Stimulated activated naive B cell treated with anti-CD40 and anti-IgM and Interleukin-4, amounts not matched to agents 10 μg/mL and 1 μg/mL and 100 μg/mL, for 72 hours (primary cell): ENCODE measurements at regions not wholly inside any gene's neighbourhood (a gene's known extent, or its start where the extent isn't known, plus 50 kb on each side); places are given as distances from the start of the nearest gene placed in this dataset.
"Not testable (repeated sequence)": the region's sequence is repeated elsewhere in the genome, so short reads cannot be mapped to it uniquely, and the experiment has no call there.

Source experiments
- ATAC-seq, 2 donors: fragments of 150-1000 bp; cut with Tn5 transposase; replicated peaks; 2 replicates each; pipeline ENCODE4 v1.10.0; 2021; ENCODE audit warnings: moderate library complexity in 1 of 2
- DNase-seq: peaks from one replicate; pipeline ENCODE4 v3.0.0; 2021
- H3K27ac Mint-ChIP-seq: one replicate; pipeline ENCODE4 v1.8.0; 2022; ENCODE audit warnings: mild to moderate bottlenecking, mixed read lengths
- H3K27me3 Mint-ChIP-seq, 2 donors: one replicate each; pipeline ENCODE4 v1.8.0; 2022; ENCODE audit warnings: mixed read lengths in 2 of 2
- H3K36me3 Mint-ChIP-seq, 2 donors: one replicate each; pipeline ENCODE4 v1.8.0; 2022; ENCODE audit warnings: mixed read lengths in 2 of 2, mild to moderate bottlenecking in 1 of 2
- H3K4me1 Mint-ChIP-seq, 2 donors: one replicate each; pipeline ENCODE4 v1.8.0; 2022; ENCODE audit warnings: mixed read lengths in 2 of 2, mild to moderate bottlenecking in 1 of 2
- H3K4me3 Mint-ChIP-seq, 2 donors: one replicate each; pipeline ENCODE4 v1.8.0; 2022; ENCODE audit warnings: mild to moderate bottlenecking in 2 of 2, mixed read lengths in 2 of 2, moderate library complexity in 1 of 2
- H3K9me3 Mint-ChIP-seq, 2 donors: one replicate each; pipeline ENCODE4 v1.8.0; 2022; ENCODE audit warnings: mixed read lengths in 2 of 2, mild to moderate bottlenecking in 1 of 2

- DNase-seq (no peak), ATAC-seq (no peak)
- Mint-ChIP-seq H3K9me3 (peaks cover 4 to 5% of the 10 kb centered on the region in 2 donors), H3K4me3 (no peak overlapping the region), H3K4me1 (peaks cover 19 to 41% of the 10 kb centered on the region in 2 donors), H3K36me3 (no peaks in the 10 kb centered on the region), H3K27ac (no peak overlapping the region), H3K27me3 (peaks cover 8 to 13% of the 10 kb centered on the region in 2 donors)
Observed at GRCh38 chr1:94769551-94769950, 50.6 kb upstream of the SLC44A3 start.

DNA sequence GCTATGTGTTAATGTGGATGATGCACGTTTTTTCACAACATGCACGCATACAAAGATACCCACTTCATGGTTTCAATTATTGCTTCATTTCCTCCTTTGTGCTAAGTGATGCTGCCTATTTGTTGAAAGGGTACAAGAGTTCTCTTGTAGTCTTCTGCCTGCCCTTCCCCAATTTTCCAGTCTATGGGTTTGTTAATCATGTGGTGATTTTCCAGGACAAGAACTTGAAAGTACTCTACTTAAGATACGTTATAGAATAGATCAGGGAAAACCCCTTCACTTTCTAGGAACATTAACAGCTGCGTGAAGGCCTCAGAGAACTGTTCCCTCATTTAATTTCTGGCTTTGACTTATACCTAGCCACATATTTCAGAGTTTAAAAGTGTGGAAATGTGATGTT, 52.1 kb upstream of the SLC44A3 start:
- no peak overlapping the region for H3K4me3 Mint-ChIP-seq

DNA sequence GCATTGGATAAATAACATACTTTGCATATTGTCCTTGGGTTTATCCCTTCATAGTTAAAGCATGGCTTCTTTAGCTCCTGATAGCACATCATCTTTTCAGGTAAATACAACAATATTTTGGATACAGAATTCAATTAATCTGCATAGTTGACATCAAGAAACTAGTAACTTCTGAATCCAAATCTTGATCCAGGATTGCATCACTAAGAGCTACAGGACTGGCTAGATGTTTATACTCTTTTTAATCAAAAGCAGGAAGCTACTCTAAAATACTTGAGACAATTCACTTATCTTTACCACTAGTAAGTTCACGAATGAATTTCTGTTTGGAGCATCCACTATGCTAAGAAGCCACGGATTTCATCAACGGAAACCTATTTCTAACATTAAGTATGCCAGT, 54.2 kb upstream of the SLC44A3 start:
- Mint-ChIP-seq H3K9me3 (peaks cover 4 to 8% of the 10 kb centered on the region in 2 donors), H3K4me3 (no peak overlapping the region), H3K27ac (no peak overlapping the region), H3K4me1 (peaks cover 6 to 17% of the 10 kb centered on the region in 2 donors), H3K36me3 (peaks cover 0 to 4% of the 10 kb centered on the region in 2 donors), H3K27me3 (peaks cover 6 to 13% of the 10 kb centered on the region in 2 donors)
- DNase-seq: no peak
- ATAC-seq: no peak

More for the DNA sequence above, 52.1 kb upstream of the SLC44A3 start:
- ATAC-seq: peak; percentile 76 to 79
- Mint-ChIP-seq H3K36me3 (no peaks in the 10 kb centered on the region), H3K27ac (no peak overlapping the region), H3K4me1 (peaks cover 9 to 27% of the 10 kb centered on the region in 2 donors), H3K9me3 (peaks cover 4 to 7% of the 10 kb centered on the region in 2 donors), H3K27me3 (peaks cover 6 to 8% of the 10 kb centered on the region in 2 donors)
- no peak for DNase-seq

GRCh38 chr1:94759188-94759587, 61.0 kb upstream of the SLC44A3 start:
- DNase-seq (no peak), ATAC-seq (no peak)
- peaks cover 6 to 8% of the 10 kb centered on the region in 2 donors for H3K9me3 Mint-ChIP-seq
- peaks cover 13 to 21% of the 10 kb centered on the region in 2 donors for H3K27me3 Mint-ChIP-seq
- H3K4me1 Mint-ChIP-seq: peaks cover 0 to 6% of the 10 kb centered on the region in 2 donors
- no peak overlapping the region for H3K4me3 Mint-ChIP-seq
- H3K36me3 Mint-ChIP-seq: peaks cover 0 to 6% of the 10 kb centered on the region in 2 donors
- no peak overlapping the region for H3K27ac Mint-ChIP-seq

DNA sequence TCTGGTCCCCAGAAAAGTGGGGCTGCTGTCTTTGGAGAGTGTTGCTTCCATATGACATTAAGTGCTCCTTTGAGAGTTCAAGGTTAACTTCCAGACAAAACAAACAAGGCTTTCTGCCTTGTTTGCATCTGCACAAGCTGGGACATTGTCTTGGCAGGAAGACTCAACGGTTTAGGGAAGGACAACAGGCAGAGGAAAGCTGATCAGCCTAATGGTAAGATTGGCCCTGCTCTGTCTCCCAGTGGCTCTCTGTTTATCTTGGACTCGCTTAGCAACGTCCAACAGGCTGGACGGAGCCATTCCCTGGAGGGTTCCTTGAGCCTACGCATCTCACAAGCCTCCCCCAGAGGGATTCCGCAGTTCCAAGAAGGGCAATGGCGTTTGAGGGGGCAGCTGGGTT, 62.2 kb upstream of the SLC44A3 start:
- Mint-ChIP-seq H3K4me1 (peaks cover 0 to 6% of the 10 kb centered on the region in 2 donors), H3K4me3 (no peak overlapping the region), H3K36me3 (peaks cover 0 to 6% of the 10 kb centered on the region in 2 donors), H3K9me3 (peaks cover 6% of the 10 kb centered on the region in 2 donors), H3K27me3 (peaks cover 13 to 26% of the 10 kb centered on the region in 2 donors), H3K27ac (no peak overlapping the region)
- DNase-seq: no peak
- no peak for ATAC-seq

DNA sequence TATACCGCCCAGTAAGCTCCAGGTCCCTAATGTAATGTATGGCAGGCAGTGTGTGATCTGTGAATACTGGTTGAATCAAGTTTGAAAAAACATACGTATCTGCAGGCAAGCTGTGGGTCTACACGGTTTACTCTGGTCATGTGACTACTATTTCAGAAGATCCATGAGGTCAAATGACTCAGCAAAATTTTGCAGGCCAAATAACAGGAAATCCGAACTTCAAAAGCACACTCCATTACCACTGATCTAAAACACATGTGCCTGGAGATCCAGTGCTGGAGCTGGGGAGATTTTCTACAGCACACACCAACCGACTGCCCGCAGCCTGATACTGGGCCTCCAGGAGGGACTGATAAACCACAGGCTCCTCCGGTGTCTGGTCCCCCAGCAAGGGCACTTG, 64.5 kb upstream of the SLC44A3 start:
- Mint-ChIP-seq H3K27ac (no peak overlapping the region), H3K4me1 (peaks cover 0 to 6% of the 10 kb centered on the region in 2 donors), H3K4me3 (no peak overlapping the region), H3K27me3 (peaks cover 13 to 20% of the 10 kb centered on the region in 2 donors), H3K36me3 (peaks cover 0 to 2% of the 10 kb centered on the region in 2 donors), H3K9me3 (peaks cover 5 to 6% of the 10 kb centered on the region in 2 donors)
- no peak for DNase-seq
- peak; percentile 8 to 29 for ATAC-seq

- H3K27ac Mint-ChIP-seq, DNase-seq, ATAC-seq, H3K4me1 Mint-ChIP-seq, H3K36me3 Mint-ChIP-seq, H3K4me3 Mint-ChIP-seq, H3K9me3 Mint-ChIP-seq: not testable (repeated sequence)
- peaks cover 12 to 20% of the 10 kb centered on the region in 2 donors for H3K27me3 Mint-ChIP-seq
Observed at GRCh38 chr1:94755016-94755415, 65.1 kb upstream of the SLC44A3 start.

DNA sequence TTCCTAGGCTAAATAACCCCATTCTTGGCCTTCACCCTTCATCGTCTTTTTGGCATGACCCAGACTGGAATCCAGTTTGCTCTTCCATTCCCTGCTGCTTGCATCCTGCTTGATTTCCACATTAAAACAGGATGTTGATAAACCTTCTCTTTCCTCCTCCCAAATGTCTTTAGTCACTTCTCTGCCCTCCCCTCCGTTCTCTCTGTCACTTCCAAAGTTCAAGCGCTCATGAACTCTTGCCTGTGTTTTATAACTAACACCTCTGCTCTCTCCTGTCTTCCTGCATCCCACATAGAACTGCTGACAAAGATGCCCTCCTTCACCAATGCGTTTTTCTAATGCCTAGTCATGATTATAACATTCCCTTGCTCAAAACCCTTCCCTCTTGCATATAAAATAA, 65.6 kb upstream of the SLC44A3 start:
- DNase-seq (no peak), ATAC-seq (no peak)
- Mint-ChIP-seq H3K9me3 (peaks cover 2 to 4% of the 10 kb centered on the region in 2 donors), H3K27ac (no peak overlapping the region), H3K4me3 (no peak overlapping the region), H3K36me3 (peaks cover 0 to 2% of the 10 kb centered on the region in 2 donors), H3K4me1 (peaks cover 0 to 6% of the 10 kb centered on the region in 2 donors), H3K27me3 (peaks cover 8 to 20% of the 10 kb centered on the region in 2 donors)

GRCh38 chr1:94754095-94754494, 66.1 kb upstream of the SLC44A3 start:
- no peak for ATAC-seq
- peaks cover 5 to 20% of the 10 kb centered on the region in 2 donors for H3K27me3 Mint-ChIP-seq
- H3K4me1 Mint-ChIP-seq: peaks cover 0 to 6% of the 10 kb centered on the region in 2 donors
- no peak for DNase-seq
- no peak overlapping the region for H3K4me3 Mint-ChIP-seq
- H3K36me3 Mint-ChIP-seq: peaks cover 0 to 3% of the 10 kb centered on the region in 2 donors
- H3K27ac Mint-ChIP-seq: no peak overlapping the region
- H3K9me3 Mint-ChIP-seq: peaks cover 2 to 4% of the 10 kb centered on the region in 2 donors

GRCh38 chr1:94753171-94753972, 66.8 kb upstream of the SLC44A3 start:
- Mint-ChIP-seq H3K4me3 (no peak overlapping the region), H3K4me1 (peaks cover 0 to 6% of the 10 kb centered on the region in 2 donors), H3K27ac (no peak overlapping the region), H3K9me3 (peaks cover 3 to 4% of the 10 kb centered on the region in 2 donors), H3K27me3 (peaks cover 5 to 20% of the 10 kb centered on the region in 2 donors), H3K36me3 (peaks cover 0 to 4% of the 10 kb centered on the region in 2 donors)
- ATAC-seq (no peak), DNase-seq (no peak)

DNA sequence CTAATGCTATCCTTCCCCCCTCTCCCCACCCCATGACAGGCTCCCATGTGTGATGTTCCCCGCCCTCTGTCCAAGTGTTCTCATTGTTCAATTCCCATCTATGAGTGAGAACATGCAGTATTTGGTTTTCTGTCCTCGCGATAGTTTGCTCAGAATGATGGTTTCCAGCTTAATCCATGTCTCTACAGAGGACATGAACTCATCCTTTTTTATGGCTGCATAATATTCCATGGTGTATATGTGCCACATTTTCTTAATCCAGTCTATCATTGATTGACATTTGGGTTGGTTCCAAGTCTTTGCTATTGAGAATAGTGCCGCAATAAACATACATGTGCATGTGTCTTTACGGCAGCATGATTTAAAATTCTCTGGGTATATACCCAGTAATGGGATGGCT, 68.7 kb upstream of the SLC44A3 start:
- not testable (repeated sequence) for H3K27ac Mint-ChIP-seq, H3K4me3 Mint-ChIP-seq, H3K36me3 Mint-ChIP-seq, DNase-seq, H3K4me1 Mint-ChIP-seq, H3K9me3 Mint-ChIP-seq, ATAC-seq
- H3K27me3 Mint-ChIP-seq: peaks cover 5 to 20% of the 10 kb centered on the region in 2 donors

DNA sequence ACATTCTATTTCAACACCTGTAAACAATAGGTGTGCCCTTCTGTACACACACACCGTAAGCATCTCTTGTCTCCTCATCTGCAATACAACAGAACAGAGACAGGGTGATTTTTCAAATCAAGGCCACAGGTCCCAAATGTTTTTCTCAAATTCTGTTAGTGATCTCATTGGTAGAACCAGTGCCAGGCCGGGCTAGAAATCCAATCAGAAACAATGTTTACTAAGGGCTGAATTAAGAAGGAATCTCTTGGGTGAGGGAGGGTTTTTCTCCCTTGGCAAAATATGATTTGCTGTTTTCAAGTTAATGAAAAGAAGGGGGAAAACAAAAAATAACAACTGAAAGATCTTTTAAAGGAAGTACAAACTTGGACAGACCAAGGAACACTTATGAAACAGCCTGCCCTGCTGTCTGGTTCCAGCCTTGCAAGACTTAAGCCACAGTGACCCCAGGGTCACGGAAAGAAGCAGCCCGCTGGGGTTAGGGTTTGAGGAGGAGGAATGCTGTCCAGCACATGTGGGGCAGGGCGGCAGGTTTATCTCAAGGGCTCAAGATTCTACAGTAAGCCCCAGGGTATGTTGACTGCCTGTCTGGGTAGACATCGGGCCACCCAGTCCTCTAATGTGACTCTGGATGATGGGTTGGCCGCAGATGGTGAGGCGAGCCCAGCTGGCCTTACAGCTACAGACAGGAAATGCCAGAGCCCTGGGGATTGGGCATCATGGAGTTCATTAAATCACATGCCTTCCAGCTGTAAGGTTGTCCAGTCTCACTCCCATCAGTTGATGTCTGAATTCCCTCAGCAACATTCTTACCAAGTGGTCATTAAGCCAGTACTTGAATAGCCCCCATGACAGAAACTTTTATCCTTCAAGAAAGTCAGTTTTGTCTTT, 73.3 kb upstream of the SLC44A3 start:
- Mint-ChIP-seq H3K27ac (no peak overlapping the region), H3K27me3 (peaks cover 0 to 8% of the 10 kb centered on the region in 2 donors), H3K9me3 (peaks cover 3 to 4% of the 10 kb centered on the region in 2 donors), H3K36me3 (peaks cover 0 to 4% of the 10 kb centered on the region in 2 donors), H3K4me3 (no peak overlapping the region), H3K4me1 (peaks cover 0 to under 1% of the 10 kb centered on the region in 2 donors)
- no peak for ATAC-seq
- no peak for DNase-seq

DNA sequence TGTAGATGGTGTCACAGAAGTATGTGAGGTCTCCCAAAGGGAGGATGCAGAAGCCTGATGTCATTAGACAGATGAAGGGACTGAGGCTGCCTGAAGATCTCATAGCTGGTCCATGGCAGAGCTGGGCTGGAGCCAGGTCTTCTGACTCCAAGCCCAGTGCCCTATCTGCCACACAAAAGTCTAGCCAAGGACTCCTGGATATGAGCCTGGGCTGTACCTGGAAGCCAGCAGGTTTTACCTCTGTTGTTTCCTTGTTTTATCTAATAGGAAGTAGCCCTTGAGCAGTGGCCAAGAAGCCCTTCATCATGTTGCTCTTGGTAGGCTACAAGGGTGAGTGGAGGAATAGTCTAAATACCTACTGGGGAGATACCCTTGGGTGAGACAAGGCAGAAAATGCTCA, 74.4 kb upstream of the SLC44A3 start:
- peaks cover 0 to 8% of the 10 kb centered on the region in 2 donors for H3K27me3 Mint-ChIP-seq
- ATAC-seq (no peak), DNase-seq (no peak)
- peaks cover 3 to 4% of the 10 kb centered on the region in 2 donors for H3K9me3 Mint-ChIP-seq
- H3K4me1 Mint-ChIP-seq: peaks cover 4 to 6% of the 10 kb centered on the region in 2 donors
- H3K4me3 Mint-ChIP-seq: no peak overlapping the region
- no peak overlapping the region for H3K27ac Mint-ChIP-seq
- peaks cover 0 to 4% of the 10 kb centered on the region in 2 donors for H3K36me3 Mint-ChIP-seq

- H3K36me3 Mint-ChIP-seq: no peaks in the 10 kb centered on the region
- H3K27ac Mint-ChIP-seq: no peak overlapping the region
- DNase-seq (no peak), ATAC-seq (no peak)
- H3K9me3 Mint-ChIP-seq: no peaks in the 10 kb centered on the region
- H3K27me3 Mint-ChIP-seq: peaks cover 0 to 16% of the 10 kb centered on the region in 2 donors
- no peak overlapping the region for H3K4me3 Mint-ChIP-seq
- H3K4me1 Mint-ChIP-seq: peaks cover 4 to 6% of the 10 kb centered on the region in 2 donors
Observed at GRCh38 chr1:94743862-94744261, 76.3 kb upstream of the SLC44A3 start.
